ENCODE measurements at regions not wholly inside any gene's neighbourhood (a gene's known extent, or its start where the extent isn't known, plus 50 kb on each side); places are given as distances from the start of the nearest gene placed in this dataset.
"Not testable (repeated sequence)": the region's sequence is repeated elsewhere in the genome, so short reads cannot be mapped to it uniquely, and the experiment has no call there.

DNA sequence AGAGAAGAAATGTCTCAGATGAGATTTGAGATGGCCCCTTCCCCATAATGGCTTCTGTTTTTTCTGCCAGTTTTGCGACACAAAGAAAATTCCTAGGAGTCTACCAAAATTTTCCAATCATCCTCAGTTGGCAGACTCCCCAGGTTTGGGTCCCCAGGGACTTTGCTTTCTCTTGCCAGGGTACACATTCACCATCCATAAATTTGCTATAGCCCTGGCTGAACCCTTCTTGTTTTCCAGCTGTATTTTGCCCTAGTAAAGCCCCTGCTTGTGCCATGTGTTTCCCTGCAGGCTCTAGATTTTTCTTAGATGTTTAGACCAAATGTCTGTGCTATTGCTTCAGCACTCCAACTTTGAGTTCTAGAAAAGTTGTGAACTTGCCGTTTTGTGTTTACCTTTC lies 283.2 kb downstream of the ANXA1 start:
- TF ChIP-seq, protein P1, sequence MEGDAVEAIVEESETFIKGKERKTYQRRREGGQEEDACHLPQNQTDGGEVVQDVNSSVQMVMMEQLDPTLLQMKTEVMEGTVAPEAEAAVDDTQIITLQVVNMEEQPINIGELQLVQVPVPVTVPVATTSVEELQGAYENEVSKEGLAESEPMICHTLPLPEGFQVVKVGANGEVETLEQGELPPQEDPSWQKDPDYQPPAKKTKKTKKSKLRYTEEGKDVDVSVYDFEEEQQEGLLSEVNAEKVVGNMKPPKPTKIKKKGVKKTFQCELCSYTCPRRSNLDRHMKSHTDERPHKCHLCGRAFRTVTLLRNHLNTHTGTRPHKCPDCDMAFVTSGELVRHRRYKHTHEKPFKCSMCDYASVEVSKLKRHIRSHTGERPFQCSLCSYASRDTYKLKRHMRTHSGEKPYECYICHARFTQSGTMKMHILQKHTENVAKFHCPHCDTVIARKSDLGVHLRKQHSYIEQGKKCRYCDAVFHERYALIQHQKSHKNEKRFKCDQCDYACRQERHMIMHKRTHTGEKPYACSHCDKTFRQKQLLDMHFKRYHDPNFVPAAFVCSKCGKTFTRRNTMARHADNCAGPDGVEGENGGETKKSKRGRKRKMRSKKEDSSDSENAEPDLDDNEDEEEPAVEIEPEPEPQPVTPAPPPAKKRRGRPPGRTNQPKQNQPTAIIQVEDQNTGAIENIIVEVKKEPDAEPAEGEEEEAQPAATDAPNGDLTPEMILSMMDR (IDR thresholded peaks at IDR 0.05; ENCODE audit: borderline replicate concordance, insufficient read depth, low read depth, low read length) = no peak
- H3K4me3 ChIP-seq (ENCODE audit: low read depth, low read length) = no peak overlapping the region

DNA sequence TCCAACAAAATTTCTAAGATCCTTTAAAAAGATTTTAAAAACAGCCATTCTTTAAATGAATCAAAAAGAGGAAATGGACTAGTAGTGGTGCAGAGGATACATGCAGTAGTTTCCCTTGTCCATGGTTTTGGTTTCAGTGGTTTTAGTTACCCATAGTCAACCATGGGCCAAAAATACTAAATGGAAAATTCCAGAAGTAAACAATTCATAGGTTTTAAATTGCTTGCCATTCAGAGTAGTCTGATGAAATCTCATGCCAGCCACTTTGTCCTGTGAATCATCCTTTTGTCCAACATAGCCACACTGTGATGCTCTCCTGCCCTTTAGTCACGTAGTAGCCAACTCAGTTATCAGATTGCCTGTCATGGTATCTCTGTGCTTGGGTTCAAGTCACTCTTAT lies 286.1 kb downstream of the ANXA1 start:
- no peak overlapping the region for H3K4me3 ChIP-seq (ENCODE audit: low read depth, low read length)
- TF ChIP-seq, protein P1 (IDR thresholded peaks at IDR 0.05; ENCODE audit: borderline replicate concordance, insufficient read depth, low read depth, low read length) = no peak

DNA sequence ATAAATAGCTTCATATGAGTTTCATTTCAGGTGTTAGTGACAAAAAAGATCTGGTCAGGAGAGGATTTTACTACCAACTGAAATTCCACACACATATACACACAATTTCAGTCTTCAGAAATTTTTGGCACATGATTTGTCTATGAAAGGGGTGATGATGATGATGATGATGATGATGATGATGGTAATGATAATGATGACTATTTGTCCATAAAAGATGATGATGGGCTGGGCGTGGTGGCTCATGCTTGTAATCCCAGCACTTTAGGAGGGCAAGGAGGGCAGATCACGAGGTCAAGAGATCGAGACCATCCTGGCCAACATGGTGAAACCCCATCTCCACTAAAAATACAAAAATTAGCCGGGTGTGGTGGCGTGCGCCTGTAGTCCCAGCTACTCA lies 288.2 kb downstream of the ANXA1 start:
- not testable (repeated sequence) for H3K4me3 ChIP-seq (ENCODE audit: low read depth, low read length)

DNA sequence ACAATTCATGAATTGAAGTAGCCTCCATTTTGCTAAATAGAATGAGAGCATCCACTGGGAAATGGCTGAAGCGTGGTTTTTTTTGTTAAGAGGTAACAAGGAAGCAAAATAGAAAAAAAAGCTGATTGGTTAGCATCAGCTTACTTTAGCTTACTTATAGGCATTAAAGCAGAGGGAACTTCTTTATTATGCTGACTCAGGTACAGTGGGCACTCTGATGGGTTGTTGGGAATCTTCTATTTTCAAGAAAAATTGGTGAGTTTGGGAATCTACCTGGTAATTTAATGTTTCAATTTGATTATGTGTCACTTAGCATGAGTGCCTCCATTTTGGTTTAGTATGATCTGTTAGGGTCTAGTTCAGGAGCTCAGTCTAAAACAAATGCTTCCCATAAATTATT lies 289.6 kb downstream of the ANXA1 start:
- H3K4me3 ChIP-seq (ENCODE audit: low read depth, low read length) = no peak overlapping the region
- TF ChIP-seq, protein P1 (IDR thresholded peaks at IDR 0.05; ENCODE audit: borderline replicate concordance, insufficient read depth, low read depth, low read length) = no peak

DNA sequence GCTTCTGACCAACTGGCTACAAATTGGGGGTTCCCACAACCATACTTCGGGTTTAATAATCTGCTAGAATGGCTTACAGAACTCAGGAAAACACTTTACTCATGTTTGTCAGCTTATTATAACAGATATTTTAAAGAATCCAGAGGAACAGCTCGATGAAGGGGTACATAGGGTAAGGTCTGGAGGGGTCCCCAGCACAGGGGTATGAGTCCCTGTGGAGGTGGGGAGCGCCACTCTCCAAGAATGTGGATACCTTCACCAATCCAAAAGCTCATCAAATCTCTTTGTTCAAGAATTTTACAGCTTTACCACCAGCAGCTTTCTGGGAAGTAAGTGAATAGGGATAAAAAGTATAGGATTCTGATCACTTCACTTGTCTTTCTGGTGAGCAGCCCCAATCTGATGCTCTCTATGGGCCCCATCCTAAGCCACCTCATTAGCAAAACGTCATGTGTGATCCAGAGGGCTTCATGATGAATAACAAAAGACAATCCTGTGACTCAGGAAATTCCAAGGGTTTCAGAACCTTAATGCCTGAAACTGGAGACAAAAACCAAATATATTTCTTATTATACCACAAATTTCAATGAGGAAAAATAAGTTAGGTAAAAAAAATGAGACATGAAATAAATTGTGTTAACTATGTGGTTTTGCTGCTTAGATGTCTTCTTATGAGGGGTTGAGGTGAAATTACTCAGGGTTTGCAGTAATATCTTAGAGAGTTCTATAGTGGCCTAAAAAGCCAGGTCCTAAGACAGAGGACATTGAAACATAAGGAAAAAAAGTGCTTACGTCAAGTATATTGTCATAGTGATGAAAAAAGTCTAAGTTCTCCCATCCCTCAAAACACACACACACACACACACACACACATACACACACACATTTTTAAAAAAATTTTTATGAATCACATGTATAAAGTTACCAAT lies 290.5 kb downstream of the ANXA1 start:
- no peak overlapping the region for H3K4me3 ChIP-seq (ENCODE audit: low read depth, low read length)
- TF ChIP-seq, protein P1 (IDR thresholded peaks at IDR 0.05; ENCODE audit: borderline replicate concordance, insufficient read depth, low read depth, low read length) = no peak

DNA sequence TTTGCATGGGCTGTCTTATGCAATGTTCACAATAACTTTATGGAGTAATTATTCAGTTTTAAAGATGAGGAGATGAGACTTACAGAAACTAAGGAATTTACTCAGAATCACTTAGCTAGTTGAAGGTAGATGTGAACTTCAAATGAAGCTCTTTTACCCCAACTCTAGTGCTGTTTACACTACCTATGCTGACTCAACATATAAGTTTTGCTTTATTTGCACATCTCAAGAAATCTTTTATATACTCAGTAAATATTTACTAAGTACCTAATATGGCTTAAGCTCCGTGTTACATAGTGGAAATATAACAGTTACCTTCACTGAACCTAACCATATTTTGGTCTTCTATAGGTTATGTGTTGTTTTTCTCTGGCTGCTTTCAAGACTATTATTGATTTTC lies 293.2 kb downstream of the ANXA1 start:
- TF ChIP-seq, protein P1 (IDR thresholded peaks at IDR 0.05; ENCODE audit: borderline replicate concordance, insufficient read depth, low read depth, low read length) = no peak
- no peak overlapping the region for H3K4me3 ChIP-seq (ENCODE audit: low read depth, low read length)

DNA sequence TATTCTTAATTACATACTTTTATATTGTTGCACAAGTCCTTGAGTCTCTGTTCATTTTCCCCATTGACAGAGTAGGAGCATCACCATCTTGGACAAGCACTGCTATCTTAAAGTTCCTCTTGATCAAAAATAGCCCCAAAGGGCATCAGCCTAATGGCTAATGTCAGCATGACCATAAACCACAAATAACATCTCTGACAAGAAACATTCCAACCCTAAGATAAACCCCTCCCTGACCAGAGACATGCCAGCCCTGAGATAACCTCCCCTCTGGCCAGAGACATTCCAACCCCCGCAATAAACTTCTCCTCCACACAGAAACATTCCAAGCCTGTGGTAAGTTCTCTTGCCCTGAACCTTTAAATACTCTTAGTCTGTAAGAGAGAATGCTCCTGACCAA lies 293.7 kb downstream of the ANXA1 start:
- H3K4me3 ChIP-seq (ENCODE audit: low read depth, low read length) = not testable (repeated sequence)

DNA sequence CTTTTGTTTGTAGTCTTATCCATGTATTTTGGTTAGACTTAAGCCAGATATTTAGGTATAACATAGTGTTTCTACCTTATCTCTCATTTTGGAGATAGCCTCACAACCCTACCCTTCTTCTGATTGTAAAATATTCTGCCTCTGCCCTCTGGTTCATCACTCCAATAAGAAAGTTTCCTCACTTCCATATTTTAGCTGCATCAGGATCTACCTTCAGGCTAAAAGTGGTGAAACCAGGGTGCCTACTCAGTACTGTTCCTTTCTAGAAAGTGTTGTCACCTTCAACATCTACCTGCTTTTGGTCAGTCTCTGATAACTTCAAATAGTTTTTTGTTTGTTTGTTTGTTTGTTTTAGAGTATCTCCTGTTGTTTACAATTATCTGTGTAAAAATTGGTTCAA lies 294.6 kb downstream of the ANXA1 start:
- no peak overlapping the region for H3K4me3 ChIP-seq (ENCODE audit: low read depth, low read length)
- TF ChIP-seq, protein P1 (IDR thresholded peaks at IDR 0.05; ENCODE audit: borderline replicate concordance, insufficient read depth, low read depth, low read length) = no peak

All from GM12875 (cell line).